Ishikawa (cell line): ENCODE measurements at regions not wholly inside any gene's neighbourhood (a gene's known extent, or its start where the extent isn't known, plus 50 kb on each side); places are given as distances from the start of the nearest gene placed in this dataset.
A peak's percentile ranks its signal among the peaks of the same experiment; 100 is the strongest.

ENCODE experiments used
- CEBPB ChIP-seq: IDR thresholded peaks from 2 replicates; pipeline ENCODE4 v1.6.1; 2012
- CREB1 ChIP-seq: IDR thresholded peaks from 2 replicates; pipeline ENCODE4 v1.6.1; 2012; ENCODE audit warnings: low read depth
- EGR1 ChIP-seq: IDR thresholded peaks from 2 replicates; pipeline ENCODE4 v1.6.1; 2012
- EP300 ChIP-seq: IDR thresholded peaks from 2 replicates; pipeline ENCODE4 v1.6.1; 2012; ENCODE audit warnings: borderline replicate concordance
- FOXM1 ChIP-seq: IDR thresholded peaks from 2 replicates; pipeline ENCODE4 v1.6.1; 2012; ENCODE audit warnings: low read depth, borderline replicate concordance
- NFIC ChIP-seq: IDR thresholded peaks from 2 replicates; pipeline ENCODE4 v1.6.1; 2012
- RAD21 ChIP-seq: IDR thresholded peaks from 2 replicates; pipeline ENCODE4 v1.6.1; 2012; ENCODE audit warnings: low read depth
- TAF1 ChIP-seq: IDR thresholded peaks from 2 replicates; pipeline ENCODE4 v1.6.1; 2012; ENCODE audit warnings: low read depth, mild to moderate bottlenecking
- TCF12 ChIP-seq: IDR thresholded peaks from 2 replicates; pipeline ENCODE4 v1.6.1; 2012; ENCODE audit warnings: low read depth
- TEAD4 ChIP-seq: IDR thresholded peaks from 2 replicates; pipeline ENCODE4 v1.6.1; 2012
- YY1 ChIP-seq: IDR thresholded peaks from 2 replicates; pipeline ENCODE4 v1.6.1; 2012; ENCODE audit warnings: low read depth
- ZBTB7A ChIP-seq: IDR thresholded peaks from 2 replicates; pipeline ENCODE4 v1.6.1; 2012; ENCODE audit warnings: low read depth
- TF ChIP-seq, protein P1 (sequence below): IDR thresholded peaks from 2 replicates; pipeline ENCODE4 v1.6.1; 2012
- TF ChIP-seq, protein P2 (sequence below): IDR thresholded peaks from 2 replicates; pipeline ENCODE4 v1.6.1; 2012
- TF ChIP-seq, protein P3 (sequence below): IDR thresholded peaks from 2 replicates; pipeline ENCODE4 v1.6.1; 2012; ENCODE audit warnings: low read depth, mild to moderate bottlenecking

GRCh38 chr9:73347720-73348119 lies 196.1 kb downstream of the ANXA1 start:
- TF ChIP-seq TCF12 = peak; percentile 55
- peak; percentile 19; the same call in 1 of the 2 replicates for TF ChIP-seq TEAD4
- TF ChIP-seq RAD21 = no peak
- no peak for TF ChIP-seq CREB1
- no peak for TF ChIP-seq CEBPB
- TF ChIP-seq, protein P1, sequence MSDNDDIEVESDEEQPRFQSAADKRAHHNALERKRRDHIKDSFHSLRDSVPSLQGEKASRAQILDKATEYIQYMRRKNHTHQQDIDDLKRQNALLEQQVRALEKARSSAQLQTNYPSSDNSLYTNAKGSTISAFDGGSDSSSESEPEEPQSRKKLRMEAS = no peak; the same call in 1 of the 2 replicates
- TF ChIP-seq ZBTB7A = no peak
- TF ChIP-seq, protein P2, sequence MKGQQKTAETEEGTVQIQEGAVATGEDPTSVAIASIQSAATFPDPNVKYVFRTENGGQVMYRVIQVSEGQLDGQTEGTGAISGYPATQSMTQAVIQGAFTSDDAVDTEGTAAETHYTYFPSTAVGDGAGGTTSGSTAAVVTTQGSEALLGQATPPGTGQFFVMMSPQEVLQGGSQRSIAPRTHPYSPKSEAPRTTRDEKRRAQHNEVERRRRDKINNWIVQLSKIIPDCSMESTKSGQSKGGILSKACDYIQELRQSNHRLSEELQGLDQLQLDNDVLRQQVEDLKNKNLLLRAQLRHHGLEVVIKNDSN = no peak
- no peak for TF ChIP-seq EGR1
- TF ChIP-seq NFIC = peak; percentile 49; the same call in 1 of the 2 replicates
- peak; percentile 61; the same call in 1 of the 2 replicates for TF ChIP-seq EP300
- peak; percentile 62; the same call in 1 of the 2 replicates for TF ChIP-seq FOXM1

GRCh38 chr9:73348471-73348870 lies 196.8 kb downstream of the ANXA1 start:
- TF ChIP-seq ZBTB7A = no peak
- TF ChIP-seq TEAD4 = no peak
- TF ChIP-seq EGR1 = no peak
- TF ChIP-seq, protein P2 = no peak
- TF ChIP-seq, protein P3, sequence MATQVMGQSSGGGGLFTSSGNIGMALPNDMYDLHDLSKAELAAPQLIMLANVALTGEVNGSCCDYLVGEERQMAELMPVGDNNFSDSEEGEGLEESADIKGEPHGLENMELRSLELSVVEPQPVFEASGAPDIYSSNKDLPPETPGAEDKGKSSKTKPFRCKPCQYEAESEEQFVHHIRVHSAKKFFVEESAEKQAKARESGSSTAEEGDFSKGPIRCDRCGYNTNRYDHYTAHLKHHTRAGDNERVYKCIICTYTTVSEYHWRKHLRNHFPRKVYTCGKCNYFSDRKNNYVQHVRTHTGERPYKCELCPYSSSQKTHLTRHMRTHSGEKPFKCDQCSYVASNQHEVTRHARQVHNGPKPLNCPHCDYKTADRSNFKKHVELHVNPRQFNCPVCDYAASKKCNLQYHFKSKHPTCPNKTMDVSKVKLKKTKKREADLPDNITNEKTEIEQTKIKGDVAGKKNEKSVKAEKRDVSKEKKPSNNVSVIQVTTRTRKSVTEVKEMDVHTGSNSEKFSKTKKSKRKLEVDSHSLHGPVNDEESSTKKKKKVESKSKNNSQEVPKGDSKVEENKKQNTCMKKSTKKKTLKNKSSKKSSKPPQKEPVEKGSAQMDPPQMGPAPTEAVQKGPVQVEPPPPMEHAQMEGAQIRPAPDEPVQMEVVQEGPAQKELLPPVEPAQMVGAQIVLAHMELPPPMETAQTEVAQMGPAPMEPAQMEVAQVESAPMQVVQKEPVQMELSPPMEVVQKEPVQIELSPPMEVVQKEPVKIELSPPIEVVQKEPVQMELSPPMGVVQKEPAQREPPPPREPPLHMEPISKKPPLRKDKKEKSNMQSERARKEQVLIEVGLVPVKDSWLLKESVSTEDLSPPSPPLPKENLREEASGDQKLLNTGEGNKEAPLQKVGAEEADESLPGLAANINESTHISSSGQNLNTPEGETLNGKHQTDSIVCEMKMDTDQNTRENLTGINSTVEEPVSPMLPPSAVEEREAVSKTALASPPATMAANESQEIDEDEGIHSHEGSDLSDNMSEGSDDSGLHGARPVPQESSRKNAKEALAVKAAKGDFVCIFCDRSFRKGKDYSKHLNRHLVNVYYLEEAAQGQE = peak; percentile 88

DNA sequence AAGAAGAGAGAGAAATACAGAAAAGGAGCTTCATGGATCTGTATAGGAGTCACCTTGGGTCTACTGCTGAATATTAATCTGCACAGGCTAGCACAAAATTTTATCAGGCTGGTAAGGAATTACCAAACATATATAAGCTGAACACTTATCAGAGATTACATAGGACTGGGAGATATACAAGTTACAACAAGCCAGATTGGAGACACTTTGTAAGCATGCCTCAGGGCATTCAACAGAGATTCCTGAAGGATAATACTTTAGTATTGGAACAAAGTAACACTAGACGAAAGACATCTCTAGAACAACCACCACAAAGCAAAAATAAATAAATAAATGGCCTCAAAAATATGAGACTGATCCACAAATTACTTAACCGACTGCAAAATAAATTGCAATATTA lies 197.8 kb downstream of the ANXA1 start:
- TF ChIP-seq RAD21 (no peak), YY1 (no peak), TEAD4 (no peak), TCF12 (no peak), TAF1 (no peak), EGR1 (no peak), EP300 (no peak), CREB1 (no peak), NFIC (no peak)
- TF ChIP-seq, protein P3 = no peak
- TF ChIP-seq, protein P2 = no peak

- TF ChIP-seq TAF1 = no peak
- TF ChIP-seq EP300 = no peak
- TF ChIP-seq ZBTB7A = no peak
- TF ChIP-seq, protein P3 = no peak
- TF ChIP-seq, protein P2 = no peak
- TF ChIP-seq YY1 = no peak
- no peak for TF ChIP-seq TCF12
- TF ChIP-seq CEBPB = no peak
- no peak for TF ChIP-seq NFIC
- TF ChIP-seq, protein P1 = no peak
- no peak for TF ChIP-seq TEAD4
- TF ChIP-seq RAD21 = no peak
- no peak for TF ChIP-seq CREB1
Observed at GRCh38 chr9:73357607-73358006, 205.9 kb downstream of the ANXA1 start.
